ENCODE measurements at regions not wholly inside any gene's neighbourhood (a gene's known extent, or its start where the extent isn't known, plus 50 kb on each side); places are given as distances from the start of the nearest gene placed in this dataset.

DNA sequence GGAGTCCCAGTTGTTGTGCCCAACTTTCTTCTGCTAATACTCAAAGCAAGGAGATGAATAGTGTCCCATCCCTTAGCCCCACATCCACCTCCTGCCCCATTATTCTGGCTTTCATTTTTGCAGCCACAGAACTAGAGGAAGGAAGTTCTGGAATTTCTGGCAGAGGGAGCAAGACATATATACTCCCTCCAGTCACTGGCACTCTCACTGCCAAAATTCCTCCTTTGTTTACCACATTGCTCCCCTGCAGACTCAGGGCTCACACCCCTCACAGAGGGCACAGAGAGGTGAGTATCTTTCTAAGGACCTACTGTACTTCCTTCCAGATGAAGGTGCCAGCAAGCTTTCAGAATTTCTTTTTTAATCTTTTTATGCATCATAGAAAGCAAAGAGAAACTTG, 168.0 kb upstream of the ID4 start:
- Histone ChIP-seq H3K79me1 (ENCODE audit: low read depth, low read length) (no peaks in the 10 kb centered on the region), H4K8ac (ENCODE audit: extremely low read depth, insufficient read depth, low read length) (no peak overlapping the region), H2BK5ac (ENCODE audit: low read depth, low read length) (no peak overlapping the region), H3K23me2 (ENCODE audit: low read depth, low read length) (no peaks in the 10 kb centered on the region), H2BK12ac (ENCODE audit: low read depth, low read length) (0 out of 2 replicates have a peak overlapping the region, but pooled peaks have one; percentile 56), H3K4me1 (replicated peaks in 1 of 4; ENCODE audit: control insufficient read depth in 3 of 4, insufficient read depth in 4 of 4, low read length in 3 of 4) (peaks cover 0 to 17% (median 14%) of the 10 kb centered on the region in 4 experiments; a peak in 6 of 7 replicates), H2BK120ac (replicated peaks; ENCODE audit: low read depth, low read length) (no peak overlapping the region), H3K4me3 (ENCODE audit: extremely low read depth in 1 of 4, insufficient read depth in 2 of 4, low read depth in 3 of 4, low read length in 4 of 4) (no peak overlapping the region), H3K9ac (replicated peaks in 1 of 4; ENCODE audit: extremely low read depth in 1 of 4, low read depth in 3 of 4, low read length in 3 of 4) (no peak overlapping the region), H2BK20ac (ENCODE audit: low read length) (no peak overlapping the region), H3K4ac (replicated peaks; ENCODE audit: insufficient read length, low read depth, low read length) (no peak overlapping the region), H3K18ac (ENCODE audit: extremely low read depth, low read length) (no peak overlapping the region), H3K36me3 (ENCODE audit: control insufficient read depth in 2 of 4, insufficient read depth in 4 of 4, low read length in 3 of 4) (no peaks in the 10 kb centered on the region), H3K14ac (ENCODE audit: insufficient read length) (no peak overlapping the region), H3K56ac (replicated peaks; ENCODE audit: insufficient read length, low read depth, low read length) (no peak overlapping the region), H2AFZ (ENCODE audit: low read length) (peak overlapping the region; percentile 31; the same call in 1 of the 2 replicates), H3K9me3 (ENCODE audit: insufficient read depth in 2 of 2, low read depth in 1 of 2, low read length in 1 of 2) (no peaks in the 10 kb centered on the region), H4K20me1 (replicated peaks in 1 of 2; ENCODE audit: control insufficient read depth in 1 of 2, insufficient read depth in 2 of 2, low read length in 2 of 2) (no peaks in the 10 kb centered on the region), H3K4me2 (ENCODE audit: insufficient read depth in 1 of 2, low read depth in 2 of 2, low read length in 2 of 2) (no peak overlapping the region), H2AK5ac (ENCODE audit: low read depth, low read length) (no peak overlapping the region), H2BK15ac (ENCODE audit: low read length) (no peak overlapping the region), H3K79me2 (ENCODE audit: control insufficient read depth in 1 of 2, insufficient read depth in 2 of 2, low read length in 2 of 2) (no peaks in the 10 kb centered on the region), H4K5ac (ENCODE audit: insufficient read length, low read depth, low read length) (no peak overlapping the region), H4K91ac (replicated peaks; ENCODE audit: insufficient read length, low read length) (no peak overlapping the region), H3K23ac (ENCODE audit: insufficient read length) (no peak overlapping the region), H3K27ac (ENCODE audit: low read depth, low read length) (no peak overlapping the region), H3K27me3 (replicated peaks in 1 of 4; ENCODE audit: control insufficient read depth in 3 of 4, extremely low read depth in 1 of 4, insufficient read depth in 3 of 4, low read length in 3 of 4) (no peaks in the 10 kb centered on the region; a peak in 1 of 7 replicates)
- POLR2A ChIA-PET (ENCODE audit: partially characterized antibody), result interaction anchor here (1.6 kb wide), 1 partner anchor 9 kb away, joined by 5 read pairs; no protein-coding TSS in a partner anchor
- FAIRE-seq (no peak), DNase-seq (ENCODE audit: low read depth in 1 of 2, low spot score in 2 of 2) (no peak)
- CTCF ChIA-PET (ENCODE audit: partially characterized antibody), result no interaction called here
- TF ChIP-seq FOSL1 (IDR thresholded peaks at IDR 0.05; ENCODE audit: insufficient read depth, low read depth, low read length) (no peak), MAFK (IDR thresholded peaks at IDR 0.05; ENCODE audit: low read depth, low read length) (no peak), CREB1 (IDR thresholded peaks at IDR 0.05) (no peak), RBBP5 (IDR thresholded peaks at IDR 0.05; ENCODE audit: borderline replicate concordance, low read depth, low read length) (no peak), NANOG (IDR thresholded peaks at IDR 0.05; ENCODE audit: insufficient read depth, low read depth, low read length, poor library complexity, severe bottlenecking) (no peak), KDM1A (IDR thresholded peaks at IDR 0.05; ENCODE audit: borderline replicate concordance, low read length) (no peak), SRF (IDR thresholded peaks at IDR 0.05; ENCODE audit: low read depth, low read length) (no peak), KDM4A (IDR thresholded peaks at IDR 0.05; ENCODE audit: low read depth, low read length, severe bottlenecking) (no peak), SIX5 (IDR thresholded peaks at IDR 0.05; ENCODE audit: low read depth, low read length) (no peak), TAF1 (IDR thresholded peaks at IDR 0.05; ENCODE audit: low read depth, low read length) (no peak), SIRT6 (IDR thresholded peaks at IDR 0.05; ENCODE audit: low read length) (no peak), EGR1 (IDR thresholded peaks at IDR 0.05; ENCODE audit: borderline replicate concordance, low read depth, low read length) (no peak), YY1 (IDR thresholded peaks at IDR 0.05; ENCODE audit: low read depth, low read length) (no peak), SUZ12 (IDR thresholded peaks at IDR 0.05; ENCODE audit: low read length) (no peak)
- TF ChIP-seq, protein P1, sequence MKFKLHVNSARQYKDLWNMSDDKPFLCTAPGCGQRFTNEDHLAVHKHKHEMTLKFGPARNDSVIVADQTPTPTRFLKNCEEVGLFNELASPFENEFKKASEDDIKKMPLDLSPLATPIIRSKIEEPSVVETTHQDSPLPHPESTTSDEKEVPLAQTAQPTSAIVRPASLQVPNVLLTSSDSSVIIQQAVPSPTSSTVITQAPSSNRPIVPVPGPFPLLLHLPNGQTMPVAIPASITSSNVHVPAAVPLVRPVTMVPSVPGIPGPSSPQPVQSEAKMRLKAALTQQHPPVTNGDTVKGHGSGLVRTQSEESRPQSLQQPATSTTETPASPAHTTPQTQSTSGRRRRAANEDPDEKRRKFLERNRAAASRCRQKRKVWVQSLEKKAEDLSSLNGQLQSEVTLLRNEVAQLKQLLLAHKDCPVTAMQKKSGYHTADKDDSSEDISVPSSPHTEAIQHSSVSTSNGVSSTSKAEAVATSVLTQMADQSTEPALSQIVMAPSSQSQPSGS (IDR thresholded peaks at IDR 0.05; ENCODE audit: low read length), result no peak

Data from H1 (cell line).